ENCODE measurements at regions not wholly inside any gene's neighbourhood (a gene's known extent, or its start where the extent isn't known, plus 50 kb on each side); places are given as distances from the start of the nearest gene placed in this dataset.

GRCh38 chr2:66228128-66228547 is 206.8 kb upstream of the MEIS1 start:
- intact Hi-C loops (cut with micrococcal nuclease): no loop called here
- WGBS (ENCODE audit: insufficient coverage): no CpG with 5 or more reads among the region's 4 CpGs
- H3K4me3 ChIP-seq (ENCODE audit: control extremely low read depth in 1 of 5, extremely low read depth in 1 of 5, insufficient read depth in 1 of 5, low read depth in 2 of 5, low read length in 4 of 5): no peak overlapping the region
- no peak overlapping the region for H3K27ac ChIP-seq (ENCODE audit: low read length in 2 of 2)
- Mint-ChIP-seq H3K27ac (no peak overlapping the region), H3K4me3 (no peak overlapping the region), H3K27me3 (no peaks in the 10 kb centered on the region), H3K4me1 (no peaks in the 10 kb centered on the region), H3K9me3 (ENCODE audit: insufficient read depth) (no peaks in the 10 kb centered on the region)
- H3K36me3 ChIP-seq (replicated peaks in 1 of 2; ENCODE audit: control extremely low read depth in 1 of 2, control insufficient read depth in 1 of 2, extremely low read depth in 1 of 2, insufficient read depth in 2 of 2, low read length in 1 of 2): no peaks in the 10 kb centered on the region
- no peak overlapping the region for H3K4me2 ChIP-seq (replicated peaks; ENCODE audit: low read depth, low read length, poor library complexity, severe bottlenecking)
- no peaks in the 10 kb centered on the region for H3K9me3 ChIP-seq (ENCODE audit: control extremely low read depth in 1 of 3, control insufficient read depth in 2 of 3, insufficient read depth in 1 of 3, low read length in 2 of 3)
- no peaks in the 10 kb centered on the region for H3K79me2 ChIP-seq (ENCODE audit: control insufficient read depth, insufficient read depth, low read length)
- ChIA-PET CTCF (no interaction called here), POLR2A (no interaction called here)
- TF ChIP-seq EZH2 (IDR thresholded peaks at IDR 0.05; ENCODE audit: borderline replicate concordance, insufficient read depth, low read depth, low read length, poor library complexity, severe bottlenecking) (no peak), CTCF (IDR thresholded peaks at IDR 0.05) (no peak)
- no peak overlapping the region for H3K9ac ChIP-seq (ENCODE audit: low read length)
- H3K27me3 ChIP-seq (replicated peaks in 1 of 4; ENCODE audit: control extremely low read depth in 1 of 4, control insufficient read depth in 3 of 4, insufficient read depth in 4 of 4, low read length in 3 of 4): no peaks in the 10 kb centered on the region
- H4K20me1 ChIP-seq (ENCODE audit: control insufficient read depth, insufficient read depth, low read length, poor library complexity, severe bottlenecking): no peaks in the 10 kb centered on the region
- H2AFZ ChIP-seq (ENCODE audit: insufficient read depth, low read depth, low read length, poor library complexity, severe bottlenecking): no peak overlapping the region
- ATAC-seq (ENCODE audit: low read depth): no peak
- H3K4me1 ChIP-seq (ENCODE audit: control insufficient read depth in 2 of 2, insufficient read depth in 2 of 2, low read length in 2 of 2): no peaks in the 10 kb centered on the region
- DNase-seq: no peak

GRCh38 chr2:66217039-66217585 is 217.8 kb upstream of the MEIS1 start:
- POLR2A ChIA-PET: no interaction called here
- H3K4me2 ChIP-seq (replicated peaks; ENCODE audit: low read depth, low read length, poor library complexity, severe bottlenecking): no peak overlapping the region
- no peaks in the 10 kb centered on the region for H3K4me1 Mint-ChIP-seq

More at GRCh38 chr2:66217039-66217585, 217.8 kb upstream of the MEIS1 start:
- H3K36me3 ChIP-seq (replicated peaks in 1 of 2; ENCODE audit: control extremely low read depth in 1 of 2, control insufficient read depth in 1 of 2, extremely low read depth in 1 of 2, insufficient read depth in 2 of 2, low read length in 1 of 2): no peaks in the 10 kb centered on the region
- intact Hi-C loops (cut with micrococcal nuclease): no loop called here
- H3K27ac Mint-ChIP-seq: no peak overlapping the region
- no peak for TF ChIP-seq CTCF (IDR thresholded peaks at IDR 0.05)
- no peak for TF ChIP-seq EZH2 (IDR thresholded peaks at IDR 0.05; ENCODE audit: borderline replicate concordance, insufficient read depth, low read depth, low read length, poor library complexity, severe bottlenecking)
- H3K27ac ChIP-seq (ENCODE audit: low read length in 2 of 2): no peak overlapping the region
- H3K4me3 Mint-ChIP-seq: no peak overlapping the region
- H3K27me3 Mint-ChIP-seq: peaks cover 7% of the 10 kb centered on the region
- H3K4me3 ChIP-seq (ENCODE audit: control extremely low read depth in 1 of 5, extremely low read depth in 1 of 5, insufficient read depth in 1 of 5, low read depth in 2 of 5, low read length in 4 of 5): no peak overlapping the region
- peaks cover 6 to 8% of the 10 kb centered on the region in 2 donors for H3K4me1 ChIP-seq (ENCODE audit: control insufficient read depth in 2 of 2, insufficient read depth in 2 of 2, low read length in 2 of 2)
- H4K20me1 ChIP-seq (ENCODE audit: control insufficient read depth, insufficient read depth, low read length, poor library complexity, severe bottlenecking): no peaks in the 10 kb centered on the region
- H3K9ac ChIP-seq (ENCODE audit: low read length): no peak overlapping the region
- H3K9me3 ChIP-seq (ENCODE audit: control extremely low read depth in 1 of 3, control insufficient read depth in 2 of 3, insufficient read depth in 1 of 3, low read length in 2 of 3): no peaks in the 10 kb centered on the region
- CTCF ChIA-PET: no interaction called here
- no peak for ATAC-seq (ENCODE audit: low read depth)
- WGBS (ENCODE audit: insufficient coverage): 66% methylated on average over 8 of the region's 8 CpGs
- no peaks in the 10 kb centered on the region for H3K27me3 ChIP-seq (replicated peaks in 1 of 4; ENCODE audit: control extremely low read depth in 1 of 4, control insufficient read depth in 3 of 4, insufficient read depth in 4 of 4, low read length in 3 of 4)
- peaks cover 3% of the 10 kb centered on the region for H3K9me3 Mint-ChIP-seq (ENCODE audit: insufficient read depth)
- no peak for DNase-seq
- H2AFZ ChIP-seq (ENCODE audit: insufficient read depth, low read depth, low read length, poor library complexity, severe bottlenecking): no peak overlapping the region
- H3K79me2 ChIP-seq (ENCODE audit: control insufficient read depth, insufficient read depth, low read length): no peaks in the 10 kb centered on the region

All from B cell (primary cell).